ENCODE measurements at regions not wholly inside any gene's neighbourhood (a gene's known extent, or its start where the extent isn't known, plus 50 kb on each side); places are given as distances from the start of the nearest gene placed in this dataset.

DNA sequence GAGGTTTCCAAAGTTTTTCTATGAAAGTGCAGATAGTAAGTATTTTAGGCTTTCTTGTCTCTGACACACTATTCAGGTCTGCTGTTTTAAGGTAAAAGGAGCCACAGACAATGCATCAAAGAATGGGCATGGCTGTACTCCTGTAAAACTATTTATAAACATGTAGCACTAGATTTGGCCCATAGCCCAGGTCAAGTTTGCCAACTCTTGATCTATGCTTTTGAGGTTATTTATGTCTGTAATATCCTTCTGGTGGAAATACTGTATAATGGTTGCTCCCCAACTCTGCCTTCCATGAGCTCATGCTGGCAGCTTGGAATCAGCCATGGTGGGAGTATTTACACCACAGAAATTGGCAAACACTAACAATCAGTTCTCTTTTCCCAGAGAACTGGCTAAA, 244.6 kb downstream of the BUB3 start:
- TF ChIP-seq, protein P1, sequence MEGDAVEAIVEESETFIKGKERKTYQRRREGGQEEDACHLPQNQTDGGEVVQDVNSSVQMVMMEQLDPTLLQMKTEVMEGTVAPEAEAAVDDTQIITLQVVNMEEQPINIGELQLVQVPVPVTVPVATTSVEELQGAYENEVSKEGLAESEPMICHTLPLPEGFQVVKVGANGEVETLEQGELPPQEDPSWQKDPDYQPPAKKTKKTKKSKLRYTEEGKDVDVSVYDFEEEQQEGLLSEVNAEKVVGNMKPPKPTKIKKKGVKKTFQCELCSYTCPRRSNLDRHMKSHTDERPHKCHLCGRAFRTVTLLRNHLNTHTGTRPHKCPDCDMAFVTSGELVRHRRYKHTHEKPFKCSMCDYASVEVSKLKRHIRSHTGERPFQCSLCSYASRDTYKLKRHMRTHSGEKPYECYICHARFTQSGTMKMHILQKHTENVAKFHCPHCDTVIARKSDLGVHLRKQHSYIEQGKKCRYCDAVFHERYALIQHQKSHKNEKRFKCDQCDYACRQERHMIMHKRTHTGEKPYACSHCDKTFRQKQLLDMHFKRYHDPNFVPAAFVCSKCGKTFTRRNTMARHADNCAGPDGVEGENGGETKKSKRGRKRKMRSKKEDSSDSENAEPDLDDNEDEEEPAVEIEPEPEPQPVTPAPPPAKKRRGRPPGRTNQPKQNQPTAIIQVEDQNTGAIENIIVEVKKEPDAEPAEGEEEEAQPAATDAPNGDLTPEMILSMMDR (IDR thresholded peaks at IDR 0.05), result no peak
- TF ChIP-seq EP300 (IDR thresholded peaks at IDR 0.05) (no peak), POLR2A (IDR thresholded peaks at IDR 0.05; ENCODE audit: low read depth) (no peak), POLR2AphosphoS5 (IDR thresholded peaks at IDR 0.05) (no peak)
